HepG2 (cell line): ENCODE measurements at regions not wholly inside any gene's neighbourhood (a gene's known extent, or its start where the extent isn't known, plus 50 kb on each side); places are given as distances from the start of the nearest gene placed in this dataset.
A peak's percentile ranks its signal among the peaks of the same experiment; 100 is the strongest.

Experiments
- CBFB ChIP-seq: sonication (generic); formaldehyde crosslinking; IDR thresholded peaks from 2 replicates; pipeline ENCODE4 v1.4.0; 2020; ENCODE audit warnings: missing genetic modification reagents
- ESRRA ChIP-seq: sonication (generic); formaldehyde crosslinking; IDR thresholded peaks from 2 replicates; pipeline ENCODE4 v1.5.1; 2020; ENCODE audit warnings: mild to moderate bottlenecking, low read depth, missing genetic modification reagents
- KIAA2018 ChIP-seq: sonication (generic); formaldehyde crosslinking; IDR thresholded peaks from 2 replicates; pipeline ENCODE4 v1.5.0; 2020; ENCODE audit warnings: mild to moderate bottlenecking, missing genetic modification reagents, borderline replicate concordance
- PAWR ChIP-seq: sonication (generic); formaldehyde crosslinking; IDR thresholded peaks from 2 replicates; pipeline ENCODE4 v1.4.0; 2020; ENCODE audit warnings: missing genetic modification reagents, mild to moderate bottlenecking, borderline replicate concordance
- PHF20 ChIP-seq: sonication (generic); formaldehyde crosslinking; IDR thresholded peaks from 2 replicates; pipeline ENCODE4 v1.5.0; 2020; ENCODE audit warnings: mild to moderate bottlenecking, missing genetic modification reagents
- PRDM4 ChIP-seq: sonication (generic); formaldehyde crosslinking; IDR thresholded peaks from 2 replicates; pipeline ENCODE4 v1.9.0; 2021; ENCODE audit warnings: missing genetic modification reagents, borderline replicate concordance
- SNAI1 ChIP-seq: sonication (generic); formaldehyde crosslinking; IDR thresholded peaks from 2 replicates; pipeline ENCODE4 v1.5.0; 2020; ENCODE audit warnings: mild to moderate bottlenecking, missing genetic modification reagents, borderline replicate concordance
- SP1 ChIP-seq, 2 experiments: fragments of 450-650 bp in 1 of 2; sonication (generic) in 1 of 2; formaldehyde crosslinking in 1 of 2; IDR thresholded peaks; 2 replicates each; pipeline versions ENCODE4 v1.4.0 to v1.6.1; 2016 to 2020; ENCODE audit warnings: missing genetic modification reagents in 1 of 2
- TFE3 ChIP-seq: IDR thresholded peaks from 2 replicates; pipeline ENCODE4 v1.6.1; 2016
- WIZ ChIP-seq: sonication (generic); formaldehyde crosslinking; IDR thresholded peaks from 2 replicates; pipeline ENCODE4 v1.5.1; 2020; ENCODE audit warnings: mild to moderate bottlenecking, missing genetic modification reagents
- ZBTB7B ChIP-seq: sonication (generic); formaldehyde crosslinking; IDR thresholded peaks from 2 replicates; pipeline ENCODE4 v1.4.0; 2020; ENCODE audit warnings: missing genetic modification reagents
- ZFP82 ChIP-seq: sonication (generic); formaldehyde crosslinking; IDR thresholded peaks from 2 replicates; pipeline ENCODE4 v1.5.1; 2020; ENCODE audit warnings: mild to moderate bottlenecking, missing genetic modification reagents, borderline replicate concordance
- ZNF180 ChIP-seq: sonication (generic); formaldehyde crosslinking; IDR thresholded peaks from 2 replicates; pipeline ENCODE4 v1.4.0; 2020; ENCODE audit warnings: low read depth, missing genetic modification reagents, borderline replicate concordance
- ZSCAN30 ChIP-seq: sonication (generic); formaldehyde crosslinking; IDR thresholded peaks from 2 replicates; pipeline ENCODE4 v1.5.0; 2020; ENCODE audit warnings: mild to moderate bottlenecking, missing genetic modification reagents

GRCh38 chr2:234691968-234692955 is 195.4 kb upstream of the ARL4C start (continued):
- TF ChIP-seq KIAA2018 (CRISPR knock-in tag) (no peak), ZBTB7B (CRISPR knock-in tag) (peak; percentile 15; the same call in 1 of the 2 replicates), ZSCAN30 (CRISPR knock-in tag) (peak; percentile 62; the same call in 1 of the 2 replicates), SNAI1 (CRISPR knock-in tag) (no peak), CBFB (CRISPR knock-in tag) (0 out of 2 replicates have a peak, but pooled peaks have one; percentile 13), PAWR (CRISPR knock-in tag) (no peak), WIZ (CRISPR knock-in tag) (no peak), ZFP82 (no peak), TFE3 (CRISPR knock-in tag) (0 out of 2 replicates have a peak, but pooled peaks have one; percentile 36), ZNF180 (CRISPR knock-in tag) (no peak), PRDM4 (CRISPR knock-in tag) (no peak), ESRRA (CRISPR knock-in tag) (no peak; the same call in 1 of the 2 replicates), SP1 (IDR thresholded peaks at IDR 0.05) (no peak), SP1 (CRISPR knock-in tag; IDR thresholded peaks at IDR 0.05) (no peak), PHF20 (CRISPR knock-in tag) (no peak)
